Limb (tissue), 2 donors: ENCODE measurements at regions not wholly inside any gene's neighbourhood (a gene's known extent, or its start where the extent isn't known, plus 50 kb on each side); places are given as distances from the start of the nearest gene placed in this dataset.

ENCODE experiments used
- DNase-seq, 2 donors: peaks; one replicate each; pipeline ENCODE4 v3.0.0-alpha.2; 2016; ENCODE audit errors: extremely low spot score in 2 of 2

DNA sequence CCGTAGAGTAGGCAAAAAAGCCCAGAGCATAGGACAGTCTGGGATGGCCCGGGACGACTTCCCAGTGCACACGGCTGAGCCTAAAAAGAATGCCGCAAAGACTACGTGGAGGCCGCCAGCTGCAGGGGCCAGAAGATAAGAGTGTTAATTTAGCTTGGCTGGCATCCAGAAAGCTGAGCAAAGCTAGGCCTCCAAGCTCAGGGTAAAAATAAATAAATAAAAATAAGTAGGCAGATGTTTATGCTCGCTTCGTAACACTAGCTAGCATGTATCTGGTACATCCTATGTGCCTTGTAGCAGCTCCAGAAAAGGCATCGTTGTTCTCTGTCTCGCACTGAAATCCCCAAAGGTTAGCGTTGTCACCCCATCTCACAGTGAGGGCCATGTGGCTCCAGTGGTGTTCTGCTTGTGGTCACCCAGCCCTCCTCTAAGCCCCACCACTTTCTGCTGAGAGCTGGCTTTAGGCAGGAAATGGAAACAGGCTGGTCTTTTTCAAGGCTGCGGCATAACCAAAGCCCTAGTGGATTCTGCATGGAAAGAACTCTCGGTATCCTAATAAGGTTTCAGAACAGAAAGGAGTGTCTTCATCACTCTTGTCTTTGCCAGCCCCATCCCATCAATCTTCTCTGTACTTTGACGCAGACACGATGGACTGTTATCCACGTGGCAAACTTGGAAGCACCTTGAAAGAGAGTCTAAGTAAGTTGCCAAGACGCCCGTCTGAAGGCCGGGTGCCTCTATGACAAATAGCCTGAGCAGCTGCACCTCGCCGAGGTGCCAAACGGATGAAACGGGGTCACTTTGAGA, 58.1 kb upstream of the MEF2A start:
- peak; percentile 49 to 78 for DNase-seq

DNA sequence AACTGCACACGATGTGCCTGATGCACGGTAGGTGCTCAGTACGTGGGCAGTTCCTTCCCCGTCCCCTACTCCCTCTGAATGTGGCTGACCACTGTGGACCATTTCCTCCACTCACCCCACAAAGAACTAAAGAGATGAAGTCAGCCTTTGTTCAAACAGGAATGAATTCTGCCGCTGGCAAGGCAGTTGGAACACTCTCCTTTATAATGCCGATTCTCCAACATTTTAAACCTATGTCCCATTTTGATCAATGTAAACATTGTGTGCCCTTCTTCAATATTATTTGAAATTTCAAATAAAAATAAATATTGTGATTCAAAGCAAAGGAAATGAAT, 57.5 kb upstream of the MEF2A start:
- no peak for DNase-seq

DNA sequence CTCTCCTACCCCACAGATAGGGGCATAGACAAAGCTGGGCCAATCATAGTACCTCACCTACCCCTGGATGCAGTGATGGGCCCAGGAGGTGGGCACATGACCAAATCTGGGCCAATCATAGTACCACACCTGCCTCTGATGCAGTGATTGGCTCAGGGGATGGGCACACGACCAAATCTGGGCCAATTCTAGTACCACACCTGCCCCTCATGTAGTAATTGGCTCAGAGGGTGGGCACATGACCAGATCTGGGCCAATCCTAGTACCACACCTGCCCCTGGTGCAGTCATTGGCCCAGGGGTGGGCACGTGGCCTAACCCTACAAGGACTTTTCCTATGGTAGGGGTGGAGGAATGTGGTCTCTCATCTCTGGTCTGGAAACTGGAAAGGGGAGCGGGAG, 56.9 kb upstream of the MEF2A start:
- no peak for DNase-seq

DNA sequence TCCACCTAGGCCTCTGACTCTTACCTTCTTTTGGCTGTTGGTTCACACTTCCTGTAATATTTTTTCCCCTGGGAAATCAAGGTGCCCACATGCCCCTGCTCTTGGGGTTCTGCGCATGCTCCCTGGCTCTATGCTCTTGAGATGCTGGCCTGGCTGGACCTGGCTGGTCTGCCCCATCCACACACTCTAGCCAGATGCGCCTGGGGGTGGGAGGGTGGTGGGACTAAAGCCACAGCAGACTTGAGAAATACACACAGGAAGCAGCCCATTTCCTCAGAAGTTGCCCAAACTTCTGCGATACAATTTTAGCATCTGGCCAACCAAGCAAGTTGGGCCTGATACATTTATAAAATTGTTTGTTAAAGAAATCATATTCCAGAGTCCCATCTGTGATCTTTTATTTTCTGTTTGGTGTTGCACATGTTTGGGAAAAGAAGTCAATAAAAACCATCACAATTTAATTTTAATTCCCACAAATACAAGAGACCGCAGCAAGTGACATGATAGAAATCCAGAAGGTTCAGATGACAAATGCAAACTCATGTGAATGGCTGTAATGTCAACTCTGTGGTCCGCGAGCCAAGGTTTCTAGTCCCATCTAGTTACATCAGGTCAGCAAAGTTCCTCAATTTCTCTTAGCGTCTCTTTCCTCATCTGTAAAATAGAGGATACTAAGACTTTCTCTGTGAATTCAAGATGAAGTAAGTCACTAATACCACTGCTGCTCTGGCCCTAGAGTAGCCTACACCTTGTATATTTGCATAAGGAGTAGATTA, 55.9 kb upstream of the MEF2A start:
- no peak for DNase-seq

DNA sequence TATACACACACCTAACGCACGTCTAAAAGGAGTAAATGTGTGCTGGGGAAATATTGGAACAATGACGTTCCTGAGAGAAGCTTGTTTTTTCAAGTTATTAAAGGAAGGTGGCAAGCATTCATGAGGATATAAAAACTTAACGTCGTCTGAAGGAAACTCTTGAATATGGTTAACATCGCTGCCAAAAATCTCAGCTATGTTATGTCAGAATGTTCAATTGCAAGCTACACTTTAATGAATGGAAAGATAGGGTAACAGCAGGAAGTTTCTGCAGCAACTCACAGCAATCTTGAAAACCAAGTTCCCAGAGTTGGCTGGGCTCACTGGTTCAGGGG, 54.3 kb upstream of the MEF2A start:
- DNase-seq, result peak in 1 of 2 donors; percentile 84

DNA sequence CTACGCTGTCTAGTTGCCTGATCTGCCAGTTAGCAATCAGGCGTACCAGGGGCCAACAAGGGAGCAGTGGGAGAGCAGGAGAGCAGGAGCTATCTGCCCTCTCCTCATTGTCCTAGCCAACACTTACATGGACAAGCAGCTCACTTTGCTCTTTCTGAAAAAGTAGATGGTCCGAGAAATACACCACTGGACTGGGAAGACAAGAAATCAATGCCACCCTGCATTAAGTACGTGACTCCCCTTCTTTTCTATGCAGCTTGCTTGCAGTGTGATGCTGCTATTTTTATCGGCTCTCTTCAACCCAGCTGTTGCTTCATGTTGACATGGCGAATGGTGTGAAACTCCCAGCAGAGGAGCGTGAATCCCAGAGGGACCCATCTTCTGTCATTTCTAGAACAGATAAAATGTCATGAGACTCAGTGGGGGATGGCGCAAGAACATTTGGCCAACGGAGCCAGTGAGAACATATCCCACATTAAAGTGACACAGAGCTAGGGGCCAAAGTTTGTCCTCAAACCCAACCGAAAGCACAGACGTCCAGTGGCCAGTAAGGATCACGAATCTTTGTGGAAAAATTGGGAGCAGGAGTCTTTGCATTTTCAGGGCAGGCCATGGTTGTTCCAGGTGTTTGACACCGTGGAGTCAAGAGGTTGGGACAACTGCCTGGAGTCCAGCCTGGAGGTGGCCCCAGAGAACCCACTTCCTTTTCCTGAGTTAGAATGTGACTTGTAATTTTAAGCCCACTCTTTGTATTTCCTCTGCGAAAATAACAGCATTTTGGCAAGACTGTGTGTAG, 53.7 kb upstream of the MEF2A start:
- DNase-seq, result peak; percentile 49 to 53

DNA sequence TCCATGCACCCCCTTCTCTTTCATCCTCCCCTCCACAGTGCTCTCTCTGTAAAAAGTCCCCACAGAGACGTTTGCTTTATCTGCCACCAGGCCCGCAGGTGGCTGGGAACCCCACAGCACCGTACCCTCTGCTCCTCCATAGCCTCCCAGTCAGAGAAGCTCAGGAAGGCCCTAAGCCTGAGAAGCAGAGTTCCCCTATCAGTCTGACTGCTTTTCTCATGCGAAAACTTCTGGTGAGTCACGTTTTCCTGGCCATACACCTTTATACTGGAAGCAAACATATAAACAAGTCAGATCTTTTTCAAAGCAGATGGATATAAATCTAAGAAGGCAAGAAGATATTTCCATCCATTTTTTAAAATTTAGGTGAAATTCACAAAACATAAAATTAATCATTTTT, 51.5 kb upstream of the MEF2A start:
- DNase-seq, result no peak
